ENCODE measurements at regions not wholly inside any gene's neighbourhood (a gene's known extent, or its start where the extent isn't known, plus 50 kb on each side); places are given as distances from the start of the nearest gene placed in this dataset.
A peak's percentile ranks its signal among the peaks of the same experiment; 100 is the strongest.

DNA sequence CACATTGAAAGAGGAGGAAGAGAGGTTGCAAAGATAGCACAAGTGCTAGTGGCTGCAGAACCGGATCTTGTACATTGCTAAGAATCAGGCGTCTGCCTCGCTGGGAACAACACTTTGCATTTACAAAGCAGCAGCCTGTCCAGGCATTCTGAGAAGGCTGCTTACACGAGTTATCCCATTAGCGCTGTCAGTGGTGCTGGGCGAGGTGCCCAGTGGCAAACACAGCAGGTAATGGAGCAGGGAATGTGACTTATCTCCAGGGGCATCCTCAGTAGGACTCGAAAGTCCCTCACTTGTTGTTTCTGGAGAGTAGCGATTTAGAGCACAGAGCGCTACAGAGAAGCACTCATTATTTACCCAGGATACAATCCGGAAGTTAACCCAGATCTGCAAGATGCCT is 209.6 kb downstream of the OLFM4 start:
- peaks cover 0 to 10% (median 4%) of the 10 kb centered on the region in 5 donors for H3K27me3 Mint-ChIP-seq
- intact Hi-C loops (cut with micrococcal nuclease), result no loop called here

DNA sequence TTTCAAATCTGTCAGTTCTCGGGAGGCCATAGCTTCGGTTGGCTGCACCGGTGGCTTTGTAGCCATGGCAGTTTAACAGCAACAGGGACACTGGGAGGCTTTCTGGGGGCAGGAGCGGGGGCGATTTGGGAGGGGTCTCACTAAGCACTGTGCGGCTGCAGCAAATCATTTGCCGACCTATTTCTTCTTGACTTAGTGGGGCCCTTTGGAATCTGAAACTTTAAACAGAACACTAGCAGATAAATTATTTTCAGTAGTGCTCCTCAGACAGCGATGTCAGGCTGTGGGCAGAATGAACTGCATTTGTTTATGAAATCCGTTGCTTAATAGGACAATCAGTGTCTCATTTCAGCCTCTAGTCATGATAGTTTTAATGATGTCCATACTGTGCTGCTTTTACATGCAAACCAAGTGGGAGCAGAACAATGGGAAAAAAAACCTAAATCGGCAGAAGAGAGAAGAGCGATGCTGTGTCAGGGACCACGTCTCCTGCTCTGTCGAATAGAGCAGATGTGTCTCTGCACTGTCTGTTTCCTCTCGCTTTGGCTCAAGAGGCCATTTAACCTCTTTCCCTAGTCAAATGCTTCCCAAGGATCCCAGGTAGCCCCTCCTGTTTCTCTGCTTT is 211.9 kb downstream of the OLFM4 start:
- no peak for ATAC-seq
- CTCF ChIA-PET, result no interaction called here
- Histone ChIP-seq H3K27me3 (ENCODE audit: control insufficient read depth in 2 of 2, insufficient read depth in 2 of 2, low read length in 2 of 2) (peaks cover 0 to 2% of the 10 kb centered on the region in 2 donors), H3K4me3 (ENCODE audit: low read length) (no peak overlapping the region), H3K36me3 (ENCODE audit: control insufficient read depth in 2 of 3, insufficient read depth in 3 of 3, low read length in 3 of 3) (no peaks in the 10 kb centered on the region), H3K4me1 (ENCODE audit: control insufficient read depth in 2 of 2, insufficient read depth in 2 of 2, low read length in 2 of 2) (no peaks in the 10 kb centered on the region), H3K27ac (ENCODE audit: low read depth, low read length) (no peak overlapping the region), H3K9me3 (ENCODE audit: control insufficient read depth in 2 of 3, low read length in 3 of 3) (no peaks in the 10 kb centered on the region)
- Mint-ChIP-seq H3K4me3 (no peak overlapping the region), H3K4me1 (no peaks in the 10 kb centered on the region), H3K27me3 (peaks cover 0 to 10% (median 4%) of the 10 kb centered on the region in 5 donors), H3K27ac (no peak overlapping the region), H3K9me3 (peaks cover 0 to 4% (median 0%) of the 10 kb centered on the region in 11 donors), H3K36me3 (no peaks in the 10 kb centered on the region)
- POLR2A ChIA-PET, result no interaction called here
- no peak for DNase-seq
- intact Hi-C loops (cut with micrococcal nuclease), result no loop called here

More for the DNA sequence above, 209.6 kb downstream of the OLFM4 start:
- Mint-ChIP-seq H3K4me3 (no peak overlapping the region), H3K9me3 (peaks cover 0 to 4% (median 0%) of the 10 kb centered on the region in 11 donors), H3K4me1 (no peaks in the 10 kb centered on the region), H3K27ac (no peak overlapping the region), H3K36me3 (no peaks in the 10 kb centered on the region)
- Histone ChIP-seq H3K36me3 (ENCODE audit: control insufficient read depth in 2 of 3, insufficient read depth in 3 of 3, low read length in 3 of 3) (no peaks in the 10 kb centered on the region), H3K27ac (ENCODE audit: low read depth, low read length) (no peak overlapping the region), H3K27me3 (ENCODE audit: control insufficient read depth in 2 of 2, insufficient read depth in 2 of 2, low read length in 2 of 2) (peaks cover 0 to 2% of the 10 kb centered on the region in 2 donors), H3K9me3 (ENCODE audit: control insufficient read depth in 2 of 3, low read length in 3 of 3) (no peaks in the 10 kb centered on the region), H3K4me1 (ENCODE audit: control insufficient read depth in 2 of 2, insufficient read depth in 2 of 2, low read length in 2 of 2) (no peaks in the 10 kb centered on the region), H3K4me3 (ENCODE audit: low read length) (no peak overlapping the region)
- DNase-seq (no peak), ATAC-seq (no peak)
- CTCF ChIA-PET, result no interaction called here
- POLR2A ChIA-PET, result no interaction called here

DNA sequence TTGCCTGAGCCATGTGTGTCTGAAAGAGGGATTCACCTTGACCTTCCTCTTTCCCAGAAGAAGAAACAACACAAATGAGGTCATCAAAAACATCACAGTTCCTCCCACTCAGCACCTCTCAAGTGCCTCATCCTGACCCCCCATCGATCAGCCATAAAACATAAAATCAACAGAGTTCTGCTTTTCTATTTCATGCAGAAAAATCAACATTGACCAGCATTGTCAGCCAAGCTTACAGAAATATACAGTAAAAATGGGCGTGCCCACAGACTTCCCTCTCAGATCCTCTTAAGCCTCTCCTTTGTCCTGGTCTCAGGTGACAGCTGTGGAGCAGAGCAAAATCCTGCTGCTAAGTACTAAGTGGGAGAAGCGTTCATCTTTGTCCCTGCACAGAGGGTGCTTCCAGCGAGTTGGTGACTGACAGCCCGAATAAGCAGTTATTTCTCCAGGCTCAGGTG is 213.3 kb downstream of the OLFM4 start:
- CTCF ChIA-PET, result interaction anchor here (0.8 kb wide), 1 partner anchor 8 kb away, joined by 5 read pairs; no protein-coding TSS in a partner anchor
- POLR2A ChIA-PET, result no interaction called here

DNA sequence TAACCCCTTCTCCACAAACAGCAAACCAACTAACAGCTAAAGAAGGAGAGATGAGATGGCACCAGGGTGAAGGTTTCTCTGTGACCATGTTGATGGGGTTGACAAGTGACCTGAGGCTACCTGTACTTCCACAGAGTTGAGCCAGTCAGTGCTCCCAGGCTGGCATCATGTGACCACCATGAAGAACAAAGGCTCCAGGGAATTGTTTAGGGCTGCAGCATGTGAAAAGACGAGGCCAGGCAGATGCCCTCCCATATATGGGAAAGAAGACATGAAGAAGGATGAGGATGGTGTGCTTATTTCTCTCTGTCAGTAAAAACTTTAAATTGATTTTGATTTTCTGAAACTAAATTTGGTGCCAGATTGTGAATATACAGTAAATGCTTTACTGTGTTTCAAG is 220.6 kb downstream of the OLFM4 start:
- Mint-ChIP-seq H3K4me3 (no peak overlapping the region), H3K9me3 (no peaks in the 10 kb centered on the region), H3K36me3 (no peaks in the 10 kb centered on the region), H3K27me3 (peaks cover 0 to 25% (median 3%) of the 10 kb centered on the region in 5 donors), H3K27ac (no peak overlapping the region), H3K4me1 (no peaks in the 10 kb centered on the region)
- no peaks in the 10 kb centered on the region for H3K27me3 ChIP-seq (ENCODE audit: control insufficient read depth in 2 of 2, insufficient read depth in 2 of 2, low read length in 2 of 2)
- ChIA-PET CTCF (no interaction called here), POLR2A (no interaction called here)
- ATAC-seq, result no peak
- intact Hi-C loops (cut with micrococcal nuclease), result no loop called here
- no peak overlapping the region for H3K4me3 ChIP-seq (ENCODE audit: low read length)
- H3K4me1 ChIP-seq (ENCODE audit: control insufficient read depth in 2 of 2, insufficient read depth in 2 of 2, low read length in 2 of 2), result no peaks in the 10 kb centered on the region
- H3K36me3 ChIP-seq (ENCODE audit: control insufficient read depth in 2 of 3, insufficient read depth in 3 of 3, low read length in 3 of 3), result no peaks in the 10 kb centered on the region
- no peak for DNase-seq
- no peak overlapping the region for H3K27ac ChIP-seq (ENCODE audit: low read depth, low read length)
- H3K9me3 ChIP-seq (ENCODE audit: control insufficient read depth in 2 of 3, low read length in 3 of 3), result no peaks in the 10 kb centered on the region

More for the DNA sequence above, 213.3 kb downstream of the OLFM4 start:
- DNase-seq, result no peak
- peaks cover 0 to 12% (median 4%) of the 10 kb centered on the region in 5 donors for H3K27me3 Mint-ChIP-seq
- no peak overlapping the region for H3K27ac Mint-ChIP-seq
- no peak overlapping the region for H3K27ac ChIP-seq (ENCODE audit: low read depth, low read length)
- H3K4me3 ChIP-seq (ENCODE audit: low read length), result no peak overlapping the region
- no peaks in the 10 kb centered on the region for H3K9me3 ChIP-seq (ENCODE audit: control insufficient read depth in 2 of 3, low read length in 3 of 3)
- ATAC-seq, result no peak
- H3K27me3 ChIP-seq (ENCODE audit: control insufficient read depth in 2 of 2, insufficient read depth in 2 of 2, low read length in 2 of 2), result peaks cover 0 to 2% of the 10 kb centered on the region in 2 donors
- no peaks in the 10 kb centered on the region for H3K36me3 Mint-ChIP-seq
- H3K4me3 Mint-ChIP-seq, result no peak overlapping the region
- H3K9me3 Mint-ChIP-seq, result no peaks in the 10 kb centered on the region
- H3K4me1 Mint-ChIP-seq, result no peaks in the 10 kb centered on the region
- no peaks in the 10 kb centered on the region for H3K4me1 ChIP-seq (ENCODE audit: control insufficient read depth in 2 of 2, insufficient read depth in 2 of 2, low read length in 2 of 2)
- intact Hi-C loops (cut with micrococcal nuclease), result no loop called here
- no peaks in the 10 kb centered on the region for H3K36me3 ChIP-seq (ENCODE audit: control insufficient read depth in 2 of 3, insufficient read depth in 3 of 3, low read length in 3 of 3)

DNA sequence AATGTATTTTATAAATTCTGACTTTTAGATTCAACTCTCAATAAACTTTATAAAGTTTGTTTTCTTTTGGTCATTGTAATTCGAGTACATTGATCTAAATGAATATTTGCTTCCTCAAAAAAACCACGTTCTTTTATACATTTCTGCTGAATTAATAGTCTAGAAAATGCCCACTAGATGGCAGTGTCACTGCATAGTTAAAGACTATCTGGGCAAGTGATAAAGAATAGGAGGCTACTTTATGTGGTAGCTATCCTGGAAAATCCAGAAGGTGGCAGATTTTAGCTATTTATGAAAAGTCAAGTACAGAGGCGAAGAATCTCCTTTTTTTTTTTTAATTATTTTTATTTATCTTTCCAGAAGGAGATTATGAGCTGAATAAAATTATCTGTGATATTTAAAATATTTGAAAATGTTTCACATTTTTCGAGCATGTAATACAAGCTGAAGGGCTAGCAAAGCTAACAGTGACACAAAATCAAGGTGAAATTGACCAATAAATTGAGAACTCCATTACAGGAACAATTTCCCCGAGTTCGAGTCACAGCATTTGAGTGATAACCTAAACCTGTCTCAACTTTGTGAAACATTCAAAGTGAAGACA is 221.8 kb downstream of the OLFM4 start:
- ATAC-seq (peak; percentile 63), DNase-seq (peak in 6 of 9 donors; percentile 6 to 34 (median 12))
- intact Hi-C loops (cut with micrococcal nuclease), result no loop called here
- no peaks in the 10 kb centered on the region for H3K27me3 ChIP-seq (ENCODE audit: control insufficient read depth in 2 of 2, insufficient read depth in 2 of 2, low read length in 2 of 2)
- Mint-ChIP-seq H3K36me3 (no peaks in the 10 kb centered on the region), H3K4me3 (no peak overlapping the region), H3K4me1 (no peaks in the 10 kb centered on the region), H3K27ac (no peak overlapping the region), H3K9me3 (no peaks in the 10 kb centered on the region), H3K27me3 (peaks cover 0 to 25% (median 3%) of the 10 kb centered on the region in 5 donors)
- no peaks in the 10 kb centered on the region for H3K36me3 ChIP-seq (ENCODE audit: control insufficient read depth in 2 of 3, insufficient read depth in 3 of 3, low read length in 3 of 3)
- H3K27ac ChIP-seq (ENCODE audit: low read depth, low read length), result no peak overlapping the region
- POLR2A ChIA-PET, result no interaction called here
- no peaks in the 10 kb centered on the region for H3K4me1 ChIP-seq (ENCODE audit: control insufficient read depth in 2 of 2, insufficient read depth in 2 of 2, low read length in 2 of 2)
- H3K9me3 ChIP-seq (ENCODE audit: control insufficient read depth in 2 of 3, low read length in 3 of 3), result no peaks in the 10 kb centered on the region
- no peak overlapping the region for H3K4me3 ChIP-seq (ENCODE audit: low read length)
- CTCF ChIA-PET, result interaction anchor here (0.6 to 1.3 kb wide), 4 partner anchors 8 to 1865 kb away, joined by 3 to 5 read pairs (median 4); no protein-coding TSS in a partner anchor

DNA sequence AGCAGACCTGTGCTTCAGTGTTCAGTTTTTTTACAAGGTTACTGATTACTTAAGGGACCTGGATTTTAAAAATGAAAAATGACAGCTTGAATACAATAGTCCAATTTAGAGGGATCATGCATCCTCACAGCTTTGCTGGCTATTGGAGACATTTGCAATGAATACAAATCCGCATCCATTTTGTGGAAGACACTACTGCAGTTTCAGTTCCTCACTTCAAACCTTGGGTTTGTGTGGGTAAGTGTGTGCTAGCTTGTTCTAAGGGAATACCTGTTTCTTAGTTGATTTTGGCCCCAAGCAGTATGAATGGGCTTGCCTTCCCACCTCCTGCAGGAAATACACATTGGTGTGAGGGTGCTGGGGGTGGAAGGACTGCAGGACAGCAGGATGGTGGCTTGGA is 222.4 kb downstream of the OLFM4 start:
- Histone ChIP-seq H3K27me3 (ENCODE audit: control insufficient read depth in 2 of 2, insufficient read depth in 2 of 2, low read length in 2 of 2) (no peaks in the 10 kb centered on the region), H3K4me1 (ENCODE audit: control insufficient read depth in 2 of 2, insufficient read depth in 2 of 2, low read length in 2 of 2) (no peaks in the 10 kb centered on the region), H3K36me3 (ENCODE audit: control insufficient read depth in 2 of 3, insufficient read depth in 3 of 3, low read length in 3 of 3) (no peaks in the 10 kb centered on the region), H3K27ac (ENCODE audit: low read depth, low read length) (no peak overlapping the region), H3K4me3 (ENCODE audit: low read length) (no peak overlapping the region), H3K9me3 (ENCODE audit: control insufficient read depth in 2 of 3, low read length in 3 of 3) (no peaks in the 10 kb centered on the region)
- Mint-ChIP-seq H3K27ac (no peak overlapping the region), H3K27me3 (peaks cover 0 to 21% (median 3%) of the 10 kb centered on the region in 5 donors), H3K36me3 (no peaks in the 10 kb centered on the region), H3K4me1 (no peaks in the 10 kb centered on the region), H3K4me3 (no peak overlapping the region), H3K9me3 (no peaks in the 10 kb centered on the region)
- intact Hi-C loops (cut with micrococcal nuclease), result no loop called here
- ChIA-PET POLR2A (no interaction called here), CTCF (interaction anchor here (0.7 to 1.3 kb wide), 3 partner anchors 9 to 43 kb away, joined by 3 to 5 read pairs (median 5); no protein-coding TSS in a partner anchor)
- ATAC-seq (no peak), DNase-seq (no peak)

DNA sequence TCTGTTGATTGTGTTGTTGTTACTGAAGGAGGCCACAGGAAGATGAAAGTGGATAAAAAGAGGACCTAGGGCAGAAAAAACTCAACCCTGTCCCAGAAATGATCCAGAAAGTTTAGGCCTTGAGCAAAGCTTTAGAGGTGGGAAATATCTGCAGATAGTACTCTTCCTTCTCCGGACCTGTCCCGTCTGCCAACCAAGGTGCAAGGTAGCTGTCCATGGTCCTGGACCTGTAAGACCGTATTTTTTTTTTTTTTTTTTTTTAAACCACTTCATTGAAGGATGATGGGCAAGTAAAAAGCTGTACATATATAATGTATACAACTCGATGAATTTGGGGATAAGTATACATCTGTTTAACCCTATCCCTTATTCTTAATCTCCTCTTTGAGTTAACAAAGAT is 225.9 kb downstream of the OLFM4 start:
- ATAC-seq (no peak), DNase-seq (no peak)
- H3K27me3 Mint-ChIP-seq, result peaks cover 0 to 11% (median 0%) of the 10 kb centered on the region in 5 donors
- Histone ChIP-seq H3K27ac (ENCODE audit: low read depth, low read length) (no peak overlapping the region), H3K9me3 (ENCODE audit: control insufficient read depth in 2 of 3, low read length in 3 of 3) (no peaks in the 10 kb centered on the region), H3K4me1 (ENCODE audit: control insufficient read depth in 2 of 2, insufficient read depth in 2 of 2, low read length in 2 of 2) (no peaks in the 10 kb centered on the region), H3K4me3 (ENCODE audit: low read length) (no peak overlapping the region), H3K27me3 (ENCODE audit: control insufficient read depth in 2 of 2, insufficient read depth in 2 of 2, low read length in 2 of 2) (no peaks in the 10 kb centered on the region), H3K36me3 (ENCODE audit: control insufficient read depth in 2 of 3, insufficient read depth in 3 of 3, low read length in 3 of 3) (no peaks in the 10 kb centered on the region)
- intact Hi-C loops (cut with micrococcal nuclease), result no loop called here
- no peaks in the 10 kb centered on the region for H3K36me3 Mint-ChIP-seq
- no peaks in the 10 kb centered on the region for H3K4me1 Mint-ChIP-seq
- no peak overlapping the region for H3K4me3 Mint-ChIP-seq
- POLR2A ChIA-PET, result no interaction called here
- peaks cover 0 to under 1% (median 0%) of the 10 kb centered on the region in 11 donors for H3K9me3 Mint-ChIP-seq
- CTCF ChIA-PET, result no interaction called here
- no peak overlapping the region for H3K27ac Mint-ChIP-seq
